ENCODE measurements at regions not wholly inside any gene's neighbourhood (a gene's known extent, or its start where the extent isn't known, plus 50 kb on each side); places are given as distances from the start of the nearest gene placed in this dataset.

DNA sequence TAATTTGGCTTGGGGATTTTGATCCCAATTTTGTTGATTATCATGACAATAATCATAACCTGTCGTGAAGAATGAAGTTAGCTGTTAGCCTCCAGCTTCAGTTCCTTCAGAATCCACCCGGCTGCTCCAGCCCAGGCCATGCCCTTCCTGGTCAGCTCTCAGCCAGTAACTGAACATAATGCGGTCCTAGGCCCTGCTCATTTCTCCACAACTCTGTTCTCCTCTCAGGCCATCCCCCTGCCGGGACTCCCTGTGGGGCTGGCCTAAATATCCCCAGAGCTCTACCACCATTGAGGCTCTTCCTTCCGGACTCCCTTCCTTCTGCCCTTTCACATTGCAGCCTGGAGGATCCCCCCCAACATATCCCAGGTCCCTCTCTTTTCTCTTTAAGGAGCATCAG, 833.4 kb upstream of the GOT2 start:
- no TSS peak for BruUV-seq (replicated peaks)
- ChIA-PET CTCF (interaction anchor here (0.9 kb wide), 1 partner anchor 443 kb away, joined by 3 read pairs; no protein-coding TSS in a partner anchor), POLR2A (interaction anchor here (0.7 to 1.1 kb wide), 2 partner anchors 16 to 104 kb away, joined by 3 read pairs; no protein-coding TSS in a partner anchor)
- Mint-ChIP-seq H3K4me1 (ENCODE audit: insufficient read depth, unreplicated experiment) (no peaks in the 10 kb centered on the region), H3K4me3 (ENCODE audit: unreplicated experiment) (no peak overlapping the region), H3K27me3 (ENCODE audit: insufficient read depth, unreplicated experiment) (no peaks in the 10 kb centered on the region), H3K9me3 (ENCODE audit: unreplicated experiment) (no peaks in the 10 kb centered on the region), H3K27ac (ENCODE audit: low read depth, unreplicated experiment) (no peak overlapping the region), H3K36me3 (ENCODE audit: insufficient read depth, unreplicated experiment) (no peaks in the 10 kb centered on the region)
- no peak for DNase-seq (ENCODE audit: unreplicated experiment)
- intact Hi-C loops (cut with micrococcal nuclease), result no loop called here
- TF ChIP-seq, protein P1, sequence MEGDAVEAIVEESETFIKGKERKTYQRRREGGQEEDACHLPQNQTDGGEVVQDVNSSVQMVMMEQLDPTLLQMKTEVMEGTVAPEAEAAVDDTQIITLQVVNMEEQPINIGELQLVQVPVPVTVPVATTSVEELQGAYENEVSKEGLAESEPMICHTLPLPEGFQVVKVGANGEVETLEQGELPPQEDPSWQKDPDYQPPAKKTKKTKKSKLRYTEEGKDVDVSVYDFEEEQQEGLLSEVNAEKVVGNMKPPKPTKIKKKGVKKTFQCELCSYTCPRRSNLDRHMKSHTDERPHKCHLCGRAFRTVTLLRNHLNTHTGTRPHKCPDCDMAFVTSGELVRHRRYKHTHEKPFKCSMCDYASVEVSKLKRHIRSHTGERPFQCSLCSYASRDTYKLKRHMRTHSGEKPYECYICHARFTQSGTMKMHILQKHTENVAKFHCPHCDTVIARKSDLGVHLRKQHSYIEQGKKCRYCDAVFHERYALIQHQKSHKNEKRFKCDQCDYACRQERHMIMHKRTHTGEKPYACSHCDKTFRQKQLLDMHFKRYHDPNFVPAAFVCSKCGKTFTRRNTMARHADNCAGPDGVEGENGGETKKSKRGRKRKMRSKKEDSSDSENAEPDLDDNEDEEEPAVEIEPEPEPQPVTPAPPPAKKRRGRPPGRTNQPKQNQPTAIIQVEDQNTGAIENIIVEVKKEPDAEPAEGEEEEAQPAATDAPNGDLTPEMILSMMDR (IDR thresholded peaks at IDR 0.05; ENCODE audit: unreplicated experiment), result no peak

DNA sequence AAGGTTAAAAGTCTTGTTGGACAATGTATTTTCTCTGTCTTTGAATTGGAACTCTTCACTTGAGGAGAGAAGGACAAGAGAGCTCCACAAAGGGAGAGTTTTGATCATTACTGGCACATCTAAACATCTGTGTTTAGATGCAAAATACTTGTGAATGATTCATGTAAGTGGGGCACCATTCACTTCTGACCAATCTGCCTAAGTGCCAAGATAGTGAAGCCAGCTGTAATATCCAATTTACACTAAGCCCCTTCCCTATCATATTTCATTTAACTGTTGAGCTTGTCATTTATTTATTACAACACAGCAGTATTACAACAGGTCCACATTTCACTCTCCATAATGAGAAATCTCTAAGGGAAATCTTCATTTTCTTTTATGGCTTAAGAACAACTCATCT, 832.3 kb upstream of the GOT2 start:
- POLR2A ChIA-PET, result no interaction called here
- no TSS peak for BruUV-seq (replicated peaks)
- CTCF ChIA-PET, result interaction anchor here (0.9 to 1.1 kb wide), 2 partner anchors 13 to 442 kb away, joined by 3 read pairs; no protein-coding TSS in a partner anchor
- TF ChIP-seq, protein P1 (IDR thresholded peaks at IDR 0.05; ENCODE audit: unreplicated experiment), result no peak
- no peaks in the 10 kb centered on the region for H3K9me3 Mint-ChIP-seq (ENCODE audit: unreplicated experiment)
- no peaks in the 10 kb centered on the region for H3K4me1 Mint-ChIP-seq (ENCODE audit: insufficient read depth, unreplicated experiment)
- H3K27me3 Mint-ChIP-seq (ENCODE audit: insufficient read depth, unreplicated experiment), result no peaks in the 10 kb centered on the region
- intact Hi-C loops (cut with micrococcal nuclease), result no loop called here
- DNase-seq (ENCODE audit: unreplicated experiment), result peak; percentile 21
- no peaks in the 10 kb centered on the region for H3K36me3 Mint-ChIP-seq (ENCODE audit: insufficient read depth, unreplicated experiment)
- no peak overlapping the region for H3K4me3 Mint-ChIP-seq (ENCODE audit: unreplicated experiment)
- no peak overlapping the region for H3K27ac Mint-ChIP-seq (ENCODE audit: low read depth, unreplicated experiment)

DNA sequence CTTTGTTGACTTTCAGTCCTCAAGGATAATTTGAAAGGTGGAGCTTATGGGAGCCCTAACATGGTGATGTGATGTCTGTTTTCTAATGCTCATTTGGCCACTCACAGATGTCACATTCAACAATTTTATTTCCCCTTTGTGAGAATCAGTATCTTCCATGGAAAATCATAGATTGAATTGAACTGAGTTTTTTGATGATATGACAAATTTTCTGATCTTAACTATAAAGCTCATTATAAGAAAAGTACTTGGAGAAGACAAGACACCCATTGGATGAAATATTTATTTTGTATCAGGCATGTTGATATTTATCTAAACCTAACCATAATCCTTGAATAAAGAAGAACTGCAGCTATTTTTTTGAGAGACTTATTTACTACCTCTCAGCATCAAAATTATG, 824.6 kb upstream of the GOT2 start:
- TF ChIP-seq, protein P1 (IDR thresholded peaks at IDR 0.05; ENCODE audit: unreplicated experiment), result no peak
- Mint-ChIP-seq H3K9me3 (ENCODE audit: unreplicated experiment) (no peaks in the 10 kb centered on the region), H3K36me3 (ENCODE audit: insufficient read depth, unreplicated experiment) (no peaks in the 10 kb centered on the region), H3K27ac (ENCODE audit: low read depth, unreplicated experiment) (no peak overlapping the region), H3K4me3 (ENCODE audit: unreplicated experiment) (no peak overlapping the region), H3K27me3 (ENCODE audit: insufficient read depth, unreplicated experiment) (no peaks in the 10 kb centered on the region), H3K4me1 (ENCODE audit: insufficient read depth, unreplicated experiment) (no peaks in the 10 kb centered on the region)
- intact Hi-C loops (cut with micrococcal nuclease), result no loop called here
- ChIA-PET POLR2A (interaction anchor here (0.8 kb wide), 1 partner anchor 12 kb away, joined by 4 read pairs; no protein-coding TSS in a partner anchor), CTCF (interaction anchor here (0.5 to 0.8 kb wide), 3 partner anchors 9 to 646 kb away, joined by 3 read pairs; no protein-coding TSS in a partner anchor)
- no peak for DNase-seq (ENCODE audit: unreplicated experiment)
- BruUV-seq (replicated peaks), result no TSS peak

DNA sequence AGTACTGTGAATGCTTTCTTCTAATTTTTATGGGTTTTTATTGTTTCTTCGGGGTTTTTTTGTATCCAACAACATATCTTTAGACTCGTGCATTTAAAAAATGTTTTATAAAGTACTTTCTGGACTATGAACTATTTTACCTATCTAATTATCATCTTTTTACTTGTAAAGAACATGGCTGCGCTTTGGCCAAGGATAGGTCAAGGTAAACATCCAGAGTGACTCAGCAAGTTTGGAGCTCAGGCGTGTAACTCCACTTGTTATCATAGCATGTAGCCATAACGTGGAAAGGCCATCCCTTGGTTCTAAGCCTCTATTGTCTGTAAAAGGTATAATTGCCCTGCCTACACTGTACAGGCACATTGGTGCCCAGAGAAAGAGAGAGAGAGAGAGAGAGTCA, 818.0 kb upstream of the GOT2 start:
- no peaks in the 10 kb centered on the region for H3K9me3 Mint-ChIP-seq (ENCODE audit: unreplicated experiment)
- no peaks in the 10 kb centered on the region for H3K4me1 Mint-ChIP-seq (ENCODE audit: insufficient read depth, unreplicated experiment)
- H3K36me3 Mint-ChIP-seq (ENCODE audit: insufficient read depth, unreplicated experiment), result no peaks in the 10 kb centered on the region
- TF ChIP-seq, protein P1 (IDR thresholded peaks at IDR 0.05; ENCODE audit: unreplicated experiment), result no peak
- POLR2A ChIA-PET, result no interaction called here
- no TSS peak for BruUV-seq (replicated peaks)
- H3K27ac Mint-ChIP-seq (ENCODE audit: low read depth, unreplicated experiment), result no peak overlapping the region
- DNase-seq (ENCODE audit: unreplicated experiment), result no peak
- H3K27me3 Mint-ChIP-seq (ENCODE audit: insufficient read depth, unreplicated experiment), result no peaks in the 10 kb centered on the region
- intact Hi-C loops (cut with micrococcal nuclease), result no loop called here
- no peak overlapping the region for H3K4me3 Mint-ChIP-seq (ENCODE audit: unreplicated experiment)
- CTCF ChIA-PET, result no interaction called here
